ENCODE measurements at regions not wholly inside any gene's neighbourhood (a gene's known extent, or its start where the extent isn't known, plus 50 kb on each side); places are given as distances from the start of the nearest gene placed in this dataset.

DNA sequence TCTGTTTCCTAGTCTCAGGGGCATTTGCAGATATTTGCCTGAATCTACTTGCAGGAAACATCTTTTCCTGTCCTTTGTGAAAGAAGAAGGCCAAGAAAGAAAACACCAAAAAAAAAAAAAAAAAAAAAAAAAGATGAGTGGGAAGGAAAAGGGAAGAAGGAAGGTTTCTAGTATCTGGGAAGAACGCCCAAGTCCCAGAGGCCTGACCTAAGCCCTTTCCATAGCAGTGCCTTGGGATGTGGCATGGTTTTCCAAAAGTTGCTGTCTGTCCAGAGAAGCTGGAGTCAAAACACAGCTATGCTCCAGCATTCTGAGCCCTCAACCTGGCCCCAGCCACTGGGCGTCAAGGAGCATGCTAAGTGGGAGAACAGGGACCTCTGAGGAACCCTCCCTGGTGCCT lies 123.5 kb downstream of the INHBB start:
- TF ChIP-seq, protein P1, sequence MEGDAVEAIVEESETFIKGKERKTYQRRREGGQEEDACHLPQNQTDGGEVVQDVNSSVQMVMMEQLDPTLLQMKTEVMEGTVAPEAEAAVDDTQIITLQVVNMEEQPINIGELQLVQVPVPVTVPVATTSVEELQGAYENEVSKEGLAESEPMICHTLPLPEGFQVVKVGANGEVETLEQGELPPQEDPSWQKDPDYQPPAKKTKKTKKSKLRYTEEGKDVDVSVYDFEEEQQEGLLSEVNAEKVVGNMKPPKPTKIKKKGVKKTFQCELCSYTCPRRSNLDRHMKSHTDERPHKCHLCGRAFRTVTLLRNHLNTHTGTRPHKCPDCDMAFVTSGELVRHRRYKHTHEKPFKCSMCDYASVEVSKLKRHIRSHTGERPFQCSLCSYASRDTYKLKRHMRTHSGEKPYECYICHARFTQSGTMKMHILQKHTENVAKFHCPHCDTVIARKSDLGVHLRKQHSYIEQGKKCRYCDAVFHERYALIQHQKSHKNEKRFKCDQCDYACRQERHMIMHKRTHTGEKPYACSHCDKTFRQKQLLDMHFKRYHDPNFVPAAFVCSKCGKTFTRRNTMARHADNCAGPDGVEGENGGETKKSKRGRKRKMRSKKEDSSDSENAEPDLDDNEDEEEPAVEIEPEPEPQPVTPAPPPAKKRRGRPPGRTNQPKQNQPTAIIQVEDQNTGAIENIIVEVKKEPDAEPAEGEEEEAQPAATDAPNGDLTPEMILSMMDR (IDR thresholded peaks at IDR 0.05; ENCODE audit: insufficient read depth, low read depth, low read length): no peak
- TF ChIP-seq EZH2 (IDR thresholded peaks at IDR 0.05; ENCODE audit: insufficient read depth, low read length): no peak

Measured in astrocyte (in vitro differentiated cells and primary cell).